AG09309 (cell line): ENCODE measurements at regions not wholly inside any gene's neighbourhood (a gene's known extent, or its start where the extent isn't known, plus 50 kb on each side); places are given as distances from the start of the nearest gene placed in this dataset.

Source experiments
- DNase-seq: peaks from one replicate; pipeline ENCODE4 v3.0.0-alpha.2; 2010; ENCODE audit warnings: low read depth
- H3K4me3 ChIP-seq: 2 replicates; pipeline ENCODE4 v1.5.1; 2011; ENCODE audit warnings: mild to moderate bottlenecking, low read depth, low read length, moderate library complexity; ENCODE audit not compliant: control insufficient read depth
- CTCF ChIP-seq: IDR thresholded peaks from 2 replicates; pipeline ENCODE4 v1.5.1; 2011; ENCODE audit warnings: mild to moderate bottlenecking, low read depth, low read length, inconsistent platforms; ENCODE audit not compliant: insufficient read depth, control insufficient read depth; ENCODE audit errors: missing control alignments

GRCh38 chr4:156018383-156018782 is 64.7 kb upstream of the CTSO start:
- TF ChIP-seq CTCF, result no peak
- no peak overlapping the region for H3K4me3 ChIP-seq
- DNase-seq, result no peak

- DNase-seq, result no peak
- no peak for TF ChIP-seq CTCF
- H3K4me3 ChIP-seq, result no peak overlapping the region
Observed at GRCh38 chr4:156015781-156016180, 62.1 kb upstream of the CTSO start.

GRCh38 chr4:156006192-156006591 is 52.5 kb upstream of the CTSO start:
- H3K4me3 ChIP-seq, result no peak overlapping the region
- DNase-seq, result no peak
- no peak for TF ChIP-seq CTCF
